Loucy (cell line): ENCODE measurements at regions not wholly inside any gene's neighbourhood (a gene's known extent, or its start where the extent isn't known, plus 50 kb on each side); places are given as distances from the start of the nearest gene placed in this dataset.

ENCODE experiments used
- H2AFZ ChIP-seq: fragments of 200-600 bp; sonication (generic); 2 replicates; pipeline ENCODE4 v1.6.0; 2016; ENCODE audit warnings: antibody characterized with exemption, mild to moderate bottlenecking, low read length, moderate library complexity
- H3F3A ChIP-seq: fragments of 200-600 bp; 2 replicates; pipeline ENCODE4 v1.6.0; 2016; ENCODE audit warnings: antibody characterized with exemption, low read depth, mild to moderate bottlenecking
- H3K27me3 ChIP-seq: fragments of 200-600 bp; sonication (generic); 2 replicates; pipeline ENCODE4 v1.6.1; 2014; ENCODE audit warnings: low read length, mild to moderate bottlenecking; ENCODE audit not compliant: insufficient read depth, poor library complexity, severe bottlenecking
- H3K36me3 ChIP-seq: fragments of 200-600 bp; sonication (generic); 2 replicates; pipeline ENCODE4 v1.6.1; 2016; ENCODE audit warnings: low read length; ENCODE audit not compliant: insufficient read depth
- H3K4me1 ChIP-seq: fragments of 200-600 bp; sonication (generic); 2 replicates; pipeline ENCODE4 v1.5.1; 2014; ENCODE audit warnings: low read length, mild to moderate bottlenecking; ENCODE audit not compliant: insufficient read depth, poor library complexity, severe bottlenecking
- H3K4me2 ChIP-seq: fragments of 200-600 bp; sonication (generic); 2 replicates; pipeline ENCODE4 v1.6.0; 2014; ENCODE audit warnings: antibody characterized with exemption, low read length, low read depth, mild to moderate bottlenecking; ENCODE audit not compliant: poor library complexity, severe bottlenecking
- H3K4me3 ChIP-seq: fragments of 200-600 bp; sonication (generic); 2 replicates; pipeline ENCODE4 v1.5.1; 2014; ENCODE audit warnings: low read length, mild to moderate bottlenecking, mixed read lengths; ENCODE audit not compliant: poor library complexity, severe bottlenecking
- H3K79me2 ChIP-seq: fragments of 200-600 bp; sonication (generic); 2 replicates; pipeline ENCODE4 v1.6.1; 2014; ENCODE audit warnings: low read length; ENCODE audit not compliant: insufficient read depth
- H3K9ac ChIP-seq: fragments of 200-600 bp; sonication (generic); 2 replicates; pipeline ENCODE4 v1.6.0; 2014; ENCODE audit warnings: mild to moderate bottlenecking, low read depth, low read length, moderate library complexity; ENCODE audit not compliant: poor library complexity, severe bottlenecking
- H3K9me2 ChIP-seq: fragments of 200-600 bp; sonication (generic); replicated peaks from 2 replicates; pipeline ENCODE4 v1.6.1; 2016; ENCODE audit warnings: low read depth, low read length, mixed read lengths
- H3K9me3 ChIP-seq: fragments of 200-600 bp; sonication (generic); 2 replicates; pipeline ENCODE4 v1.6.1; 2014; ENCODE audit warnings: mild to moderate bottlenecking, antibody characterized with exemption, low read length, low read depth; ENCODE audit not compliant: insufficient read depth
- H4K20me1 ChIP-seq: fragments of 200-600 bp; sonication (generic); 2 replicates; pipeline ENCODE4 v1.6.0; 2014; ENCODE audit warnings: antibody characterized with exemption, low read length, mild to moderate bottlenecking; ENCODE audit not compliant: insufficient read depth, poor library complexity, severe bottlenecking
- EZH2phosphoT487 ChIP-seq: fragments of 200-600 bp; IDR thresholded peaks from 2 replicates; pipeline ENCODE4 v1.6.1; 2018; ENCODE audit warnings: antibody characterized with exemption, mild to moderate bottlenecking, moderate library complexity, borderline replicate concordance
- TF ChIP-seq, protein P1 (sequence below): fragments of 200-600 bp; sonication (generic); conservative IDR thresholded peaks from 2 replicates; pipeline ENCODE4 v1.5.1; 2014; ENCODE audit warnings: mild to moderate bottlenecking, antibody characterized with exemption, low read length

DNA sequence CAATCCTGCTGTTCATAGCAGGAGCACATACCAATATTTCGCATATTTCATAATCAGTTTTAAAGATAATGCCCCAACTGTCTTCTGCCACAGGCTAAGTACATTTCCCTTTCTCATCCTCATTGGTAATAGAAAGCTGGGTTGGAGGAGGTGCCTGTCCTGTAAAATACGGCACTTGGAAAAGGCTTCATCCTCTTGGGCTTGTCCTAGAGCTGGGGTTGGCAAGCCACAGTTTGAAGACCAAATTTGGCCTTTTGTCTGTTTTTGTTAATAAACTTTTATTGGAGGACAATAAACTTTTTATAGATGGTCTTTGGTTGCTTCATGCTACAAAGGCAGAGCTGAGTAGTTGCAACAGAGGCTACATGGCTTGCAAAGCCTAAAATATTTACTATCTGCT is 997.8 kb upstream of the CDH18 start:
- Histone ChIP-seq H3K4me1 (no peaks in the 10 kb centered on the region), H3K9me2 (no peaks in the 10 kb centered on the region), H3K79me2 (no peaks in the 10 kb centered on the region), H4K20me1 (no peaks in the 10 kb centered on the region), H2AFZ (no peak overlapping the region), H3K9me3 (no peaks in the 10 kb centered on the region), H3K27me3 (no peaks in the 10 kb centered on the region), H3K9ac (no peak overlapping the region), H3K36me3 (no peaks in the 10 kb centered on the region), H3K4me2 (no peak overlapping the region), H3K4me3 (no peak overlapping the region), H3F3A (no peaks in the 10 kb centered on the region)
- TF ChIP-seq EZH2phosphoT487 = no peak
- TF ChIP-seq, protein P1, sequence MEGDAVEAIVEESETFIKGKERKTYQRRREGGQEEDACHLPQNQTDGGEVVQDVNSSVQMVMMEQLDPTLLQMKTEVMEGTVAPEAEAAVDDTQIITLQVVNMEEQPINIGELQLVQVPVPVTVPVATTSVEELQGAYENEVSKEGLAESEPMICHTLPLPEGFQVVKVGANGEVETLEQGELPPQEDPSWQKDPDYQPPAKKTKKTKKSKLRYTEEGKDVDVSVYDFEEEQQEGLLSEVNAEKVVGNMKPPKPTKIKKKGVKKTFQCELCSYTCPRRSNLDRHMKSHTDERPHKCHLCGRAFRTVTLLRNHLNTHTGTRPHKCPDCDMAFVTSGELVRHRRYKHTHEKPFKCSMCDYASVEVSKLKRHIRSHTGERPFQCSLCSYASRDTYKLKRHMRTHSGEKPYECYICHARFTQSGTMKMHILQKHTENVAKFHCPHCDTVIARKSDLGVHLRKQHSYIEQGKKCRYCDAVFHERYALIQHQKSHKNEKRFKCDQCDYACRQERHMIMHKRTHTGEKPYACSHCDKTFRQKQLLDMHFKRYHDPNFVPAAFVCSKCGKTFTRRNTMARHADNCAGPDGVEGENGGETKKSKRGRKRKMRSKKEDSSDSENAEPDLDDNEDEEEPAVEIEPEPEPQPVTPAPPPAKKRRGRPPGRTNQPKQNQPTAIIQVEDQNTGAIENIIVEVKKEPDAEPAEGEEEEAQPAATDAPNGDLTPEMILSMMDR = no peak

DNA sequence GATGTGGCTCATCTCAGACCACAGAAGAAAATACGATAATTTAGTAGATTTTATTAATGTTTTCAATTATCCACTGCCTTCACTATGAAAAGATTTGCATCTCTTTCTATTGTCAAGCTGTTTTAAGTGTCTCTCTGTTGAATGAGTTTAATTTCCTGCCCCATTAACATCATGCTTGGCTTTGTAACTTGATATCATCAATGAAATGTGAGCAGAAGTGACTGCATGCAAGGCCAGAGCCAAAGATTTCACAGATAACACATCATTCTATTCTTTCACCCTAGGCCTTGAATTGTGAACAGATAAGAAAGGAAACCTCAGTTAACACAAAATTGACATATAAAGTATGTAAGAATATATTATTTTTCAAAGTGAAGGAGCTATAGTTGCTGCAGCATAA is 986.4 kb upstream of the CDH18 start:
- no peak overlapping the region for H3K4me2 ChIP-seq
- H3K27me3 ChIP-seq = no peaks in the 10 kb centered on the region
- no peaks in the 10 kb centered on the region for H3K9me3 ChIP-seq
- H3F3A ChIP-seq = no peaks in the 10 kb centered on the region
- no peak overlapping the region for H2AFZ ChIP-seq
- no peak overlapping the region for H3K9ac ChIP-seq
- no peaks in the 10 kb centered on the region for H4K20me1 ChIP-seq
- TF ChIP-seq, protein P1 = no peak
- no peak for TF ChIP-seq EZH2phosphoT487
- H3K36me3 ChIP-seq = no peaks in the 10 kb centered on the region
- no peak overlapping the region for H3K4me3 ChIP-seq
- H3K4me1 ChIP-seq = no peaks in the 10 kb centered on the region
- H3K79me2 ChIP-seq = no peaks in the 10 kb centered on the region
- no peaks in the 10 kb centered on the region for H3K9me2 ChIP-seq

- no peak overlapping the region for H3K4me3 ChIP-seq
- no peak overlapping the region for H3K4me2 ChIP-seq
- no peaks in the 10 kb centered on the region for H3K27me3 ChIP-seq
- H3K4me1 ChIP-seq = no peaks in the 10 kb centered on the region
- no peak overlapping the region for H2AFZ ChIP-seq
- no peak for TF ChIP-seq EZH2phosphoT487
- TF ChIP-seq, protein P1 = no peak
- no peaks in the 10 kb centered on the region for H3K36me3 ChIP-seq
- no peaks in the 10 kb centered on the region for H3K9me3 ChIP-seq
- no peaks in the 10 kb centered on the region for H4K20me1 ChIP-seq
- H3K9ac ChIP-seq = no peak overlapping the region
- no peaks in the 10 kb centered on the region for H3F3A ChIP-seq
- no peaks in the 10 kb centered on the region for H3K79me2 ChIP-seq
- H3K9me2 ChIP-seq = no peaks in the 10 kb centered on the region
These were observed 984.5 kb upstream of the CDH18 start for GRCh38 chr5:20972419-20972925.
